Panc1 (cell line): ENCODE measurements at regions not wholly inside any gene's neighbourhood (a gene's known extent, or its start where the extent isn't known, plus 50 kb on each side); places are given as distances from the start of the nearest gene placed in this dataset.

Experiments used
- POLR2AphosphoS5 ChIP-seq: IDR thresholded peaks from 2 replicates; pipeline ENCODE4 v1.6.1; 2012; ENCODE audit warnings: mild to moderate bottlenecking, low read depth, low read length, moderate library complexity
- SIN3A ChIP-seq: IDR thresholded peaks from 2 replicates; pipeline ENCODE4 v1.6.1; 2012; ENCODE audit warnings: low read depth, mild to moderate bottlenecking, low read length, moderate library complexity, borderline replicate concordance; ENCODE audit not compliant: insufficient read depth
- TF ChIP-seq, protein P1 (sequence below): fragments of 450-650 bp; IDR thresholded peaks from 2 replicates; pipeline ENCODE4 v1.5.1; 2017; ENCODE audit warnings: mild to moderate bottlenecking

DNA sequence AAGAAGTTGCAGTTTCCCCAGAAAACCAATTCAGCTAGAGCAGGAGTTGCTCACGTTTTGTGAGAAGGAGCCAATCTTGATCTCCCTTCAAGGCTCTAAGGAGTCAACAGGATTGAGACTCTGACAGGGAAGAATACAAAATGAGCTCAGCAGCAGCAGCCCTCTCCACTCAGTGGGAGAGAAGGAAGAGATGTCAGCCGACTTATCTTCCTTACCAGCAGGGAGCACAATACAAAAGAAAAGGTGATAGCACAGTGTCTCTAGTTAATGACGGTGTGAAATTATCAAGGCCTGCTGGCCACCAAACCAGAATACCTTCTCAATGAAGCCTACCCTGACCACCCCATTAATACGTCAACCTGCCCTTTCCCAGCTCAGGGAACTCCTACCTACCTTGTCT lies 223.6 kb upstream of the TMPO start:
- TF ChIP-seq, protein P1, sequence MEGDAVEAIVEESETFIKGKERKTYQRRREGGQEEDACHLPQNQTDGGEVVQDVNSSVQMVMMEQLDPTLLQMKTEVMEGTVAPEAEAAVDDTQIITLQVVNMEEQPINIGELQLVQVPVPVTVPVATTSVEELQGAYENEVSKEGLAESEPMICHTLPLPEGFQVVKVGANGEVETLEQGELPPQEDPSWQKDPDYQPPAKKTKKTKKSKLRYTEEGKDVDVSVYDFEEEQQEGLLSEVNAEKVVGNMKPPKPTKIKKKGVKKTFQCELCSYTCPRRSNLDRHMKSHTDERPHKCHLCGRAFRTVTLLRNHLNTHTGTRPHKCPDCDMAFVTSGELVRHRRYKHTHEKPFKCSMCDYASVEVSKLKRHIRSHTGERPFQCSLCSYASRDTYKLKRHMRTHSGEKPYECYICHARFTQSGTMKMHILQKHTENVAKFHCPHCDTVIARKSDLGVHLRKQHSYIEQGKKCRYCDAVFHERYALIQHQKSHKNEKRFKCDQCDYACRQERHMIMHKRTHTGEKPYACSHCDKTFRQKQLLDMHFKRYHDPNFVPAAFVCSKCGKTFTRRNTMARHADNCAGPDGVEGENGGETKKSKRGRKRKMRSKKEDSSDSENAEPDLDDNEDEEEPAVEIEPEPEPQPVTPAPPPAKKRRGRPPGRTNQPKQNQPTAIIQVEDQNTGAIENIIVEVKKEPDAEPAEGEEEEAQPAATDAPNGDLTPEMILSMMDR = no peak
- TF ChIP-seq SIN3A (no peak), POLR2AphosphoS5 (no peak)
